ENCODE measurements at regions not wholly inside any gene's neighbourhood (a gene's known extent, or its start where the extent isn't known, plus 50 kb on each side); places are given as distances from the start of the nearest gene placed in this dataset.

- TF ChIP-seq MAX (IDR thresholded peaks at IDR 0.05; ENCODE audit: low read depth) (no peak), GATA2 (CRISPR knock-in tag; IDR thresholded peaks at IDR 0.05) (no peak), RCOR1 (IDR thresholded peaks at IDR 0.05; ENCODE audit: low read length) (no peak)
Measured at GRCh38 chr4:12286351-12286750, 857.7 kb upstream of the HS3ST1 start (continued).

- no peak overlapping the region for H3K4me3 ChIP-seq (ENCODE audit: low read depth in 2 of 2, low read length in 1 of 2)
- H3K79me2 ChIP-seq (ENCODE audit: insufficient read depth), result no peaks in the 10 kb centered on the region
- H3K9me3 ChIP-seq, result peaks cover 5% of the 10 kb centered on the region
- WGBS (ENCODE audit: low lambda C conversion rate), result 14% methylated on average over 4 of the region's 4 CpGs
- ChIA-PET CTCF (no interaction called here), POLR2A (no interaction called here)
- H3K27ac ChIP-seq (ENCODE audit: low read depth in 2 of 2, low read length in 1 of 2), result no peak overlapping the region
- no peak for DNase-seq
- no peaks in the 10 kb centered on the region for H3F3A ChIP-seq (replicated peaks; ENCODE audit: insufficient read depth)
- TF ChIP-seq TEAD4 (IDR thresholded peaks at IDR 0.05; ENCODE audit: borderline replicate concordance, insufficient read depth), result no peak
- TF ChIP-seq MEF2A (IDR thresholded peaks at IDR 0.05; ENCODE audit: borderline replicate concordance, low read depth), result no peak
- TF ChIP-seq USF2 (IDR thresholded peaks at IDR 0.05; ENCODE audit: borderline replicate concordance, low read depth, low read length), result no peak
- no peak for TF ChIP-seq MXI1 (IDR thresholded peaks at IDR 0.05; ENCODE audit: low read depth, low read length)
- no peak for TF ChIP-seq FOSL2 (IDR thresholded peaks at IDR 0.05; ENCODE audit: borderline replicate concordance, low read depth)
- TF ChIP-seq TAF1 (IDR thresholded peaks at IDR 0.05; ENCODE audit: borderline replicate concordance, low read depth, low read length), result no peak
- no peak for TF ChIP-seq GATA2 (CRISPR knock-in tag; IDR thresholded peaks at IDR 0.05)
- no peak for TF ChIP-seq ELF1 (IDR thresholded peaks at IDR 0.05)
- TF ChIP-seq FOXM1 (IDR thresholded peaks at IDR 0.05; ENCODE audit: low read depth), result no peak
- no peak for TF ChIP-seq EP300 (IDR thresholded peaks at IDR 0.05; ENCODE audit: borderline replicate concordance in 1 of 2, low read depth in 1 of 2, low read length in 1 of 2)
- TF ChIP-seq FOXJ3 (CRISPR knock-in tag; IDR thresholded peaks at IDR 0.05), result no peak
- TF ChIP-seq TCF12 (IDR thresholded peaks at IDR 0.05), result no peak
- TF ChIP-seq CTCF (IDR thresholded peaks at IDR 0.05), result no peak
- TF ChIP-seq JUND (IDR thresholded peaks at IDR 0.05), result no peak
- no peak for TF ChIP-seq REST (IDR thresholded peaks at IDR 0.05; ENCODE audit: low read depth, low read length)
- TF ChIP-seq RAD21 (IDR thresholded peaks at IDR 0.05; ENCODE audit: low read length), result no peak
- TF ChIP-seq PBX3 (IDR thresholded peaks at IDR 0.05), result no peak
- no peak for TF ChIP-seq POLR2AphosphoS5 (IDR thresholded peaks at IDR 0.05; ENCODE audit: low read depth, low read length)
- H3K4me2 ChIP-seq, result no peak overlapping the region
- H3K36me3 ChIP-seq (replicated peaks in 1 of 2; ENCODE audit: control insufficient read depth in 1 of 2, insufficient read depth in 2 of 2, low read length in 1 of 2), result no peaks in the 10 kb centered on the region
- H3K9ac ChIP-seq, result no peak overlapping the region
- H3K9me2 ChIP-seq, result 0 out of 2 replicates have a peak, but pooled peaks cover 3% of the 10 kb centered on the region
- H3K4me1 ChIP-seq (ENCODE audit: control insufficient read depth in 1 of 2, insufficient read depth in 2 of 2, low read depth in 1 of 2, low read length in 1 of 2), result no peaks in the 10 kb centered on the region
- no peak overlapping the region for H2AFZ ChIP-seq (ENCODE audit: low read depth)
- no peaks in the 10 kb centered on the region for H4K20me1 ChIP-seq (ENCODE audit: insufficient read depth)
- no peaks in the 10 kb centered on the region for H3K27me3 ChIP-seq (ENCODE audit: insufficient read depth)
Measured at GRCh38 chr4:12270546-12270945, 841.9 kb upstream of the HS3ST1 start.
